HG03565 (cell line): ENCODE measurements at regions not wholly inside any gene's neighbourhood (a gene's known extent, or its start where the extent isn't known, plus 50 kb on each side); places are given as distances from the start of the nearest gene placed in this dataset.

Experiments used
- ATAC-seq: cut with Tn5 transposase; IDR thresholded peaks from one replicate; pipeline ENCODE4 v1.9.1; 2021; ENCODE audit warnings: mild to moderate bottlenecking, moderate library complexity; ENCODE audit not compliant: unreplicated experiment

GRCh38 chr22:47237890-47238480, 475.5 kb downstream of the TBC1D22A start:
- ATAC-seq = no peak

- ATAC-seq = no peak
Measured at GRCh38 chr22:47236718-47237117, 474.3 kb downstream of the TBC1D22A start.

GRCh38 chr22:47236161-47236560, 473.7 kb downstream of the TBC1D22A start:
- no peak for ATAC-seq

- ATAC-seq = no peak
Measured at GRCh38 chr22:47233316-47234243, 471.1 kb downstream of the TBC1D22A start.

GRCh38 chr22:47232753-47233152, 470.3 kb downstream of the TBC1D22A start:
- ATAC-seq = no peak

- ATAC-seq = no peak
Measured at GRCh38 chr22:47232197-47232596, 469.7 kb downstream of the TBC1D22A start.

- ATAC-seq = no peak
Measured at GRCh38 chr22:47231759-47232158, 469.3 kb downstream of the TBC1D22A start.

GRCh38 chr22:47230741-47231140, 468.3 kb downstream of the TBC1D22A start:
- no peak for ATAC-seq

- no peak for ATAC-seq
Measured at GRCh38 chr22:47230251-47230650, 467.8 kb downstream of the TBC1D22A start.

- ATAC-seq = no peak
Measured at GRCh38 chr22:47228767-47229166, 466.3 kb downstream of the TBC1D22A start.

- ATAC-seq = no peak
Measured at GRCh38 chr22:47225931-47226633, 463.6 kb downstream of the TBC1D22A start.

- no peak for ATAC-seq
Measured at GRCh38 chr22:47225080-47225930, 462.9 kb downstream of the TBC1D22A start.
